ENCODE measurements at regions not wholly inside any gene's neighbourhood (a gene's known extent, or its start where the extent isn't known, plus 50 kb on each side); places are given as distances from the start of the nearest gene placed in this dataset.

DNA sequence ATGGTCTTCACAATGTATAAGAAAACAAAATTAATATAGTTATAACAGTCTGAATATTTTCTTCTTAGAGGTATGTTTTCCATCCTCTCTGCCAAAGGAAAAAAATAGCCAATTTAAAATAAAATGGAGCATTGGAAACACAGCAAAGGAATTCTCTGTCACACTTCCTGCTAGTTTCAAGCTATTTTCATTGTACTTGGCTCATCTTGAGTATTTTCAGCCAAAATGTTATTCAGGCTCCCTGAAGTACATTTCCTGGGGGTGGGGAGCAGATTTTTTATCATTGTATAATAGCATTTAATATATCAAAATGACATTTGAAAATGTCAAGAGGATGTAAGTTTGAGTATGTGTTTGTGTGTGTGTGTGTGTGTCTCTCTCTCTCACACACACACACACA is 463.6 kb upstream of the REG3G start:
- in situ Hi-C loops (cut with HindIII; ENCODE audit: low sequenced_read_pairs) = no loop called here

- in situ Hi-C loops (cut with HindIII; ENCODE audit: low sequenced_read_pairs) = no loop called here
Observed at GRCh38 chr2:78564666-78565065, 460.8 kb upstream of the REG3G start.

DNA sequence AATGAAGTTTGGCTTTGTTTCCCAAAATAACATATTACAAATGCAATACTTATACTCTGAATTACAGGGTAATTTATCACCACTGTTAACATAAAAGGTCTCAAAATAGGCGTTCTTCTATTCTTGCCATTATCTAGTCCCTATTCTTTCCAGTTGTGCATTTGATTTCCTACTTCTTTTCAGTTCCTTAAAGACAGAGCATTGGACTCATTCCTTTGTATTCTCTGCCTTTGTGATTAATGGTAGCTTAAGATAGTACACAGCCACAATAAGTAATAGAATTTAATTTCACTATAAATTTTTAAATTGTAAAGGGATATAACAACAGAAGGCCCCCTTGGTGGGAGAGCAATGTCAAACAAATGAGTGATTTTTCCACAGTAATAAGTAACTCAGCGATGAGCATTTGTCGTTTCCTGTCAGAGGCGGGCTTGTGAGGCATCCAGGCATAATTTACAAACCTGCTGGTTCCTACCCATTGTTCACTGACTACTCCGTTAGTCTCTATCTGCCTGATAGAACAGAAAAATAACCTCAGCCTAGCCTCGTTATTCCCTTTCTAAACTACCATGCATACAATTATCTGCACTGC is 456.6 kb upstream of the REG3G start:
- in situ Hi-C loops (cut with HindIII; ENCODE audit: low sequenced_read_pairs) = no loop called here

- in situ Hi-C loops (cut with HindIII; ENCODE audit: low sequenced_read_pairs) = no loop called here
Observed at GRCh38 chr2:78576409-78576808, 449.1 kb upstream of the REG3G start.

- in situ Hi-C loops (cut with HindIII; ENCODE audit: low sequenced_read_pairs) = no loop called here
Observed at GRCh38 chr2:78585871-78586270, 439.6 kb upstream of the REG3G start.

DNA sequence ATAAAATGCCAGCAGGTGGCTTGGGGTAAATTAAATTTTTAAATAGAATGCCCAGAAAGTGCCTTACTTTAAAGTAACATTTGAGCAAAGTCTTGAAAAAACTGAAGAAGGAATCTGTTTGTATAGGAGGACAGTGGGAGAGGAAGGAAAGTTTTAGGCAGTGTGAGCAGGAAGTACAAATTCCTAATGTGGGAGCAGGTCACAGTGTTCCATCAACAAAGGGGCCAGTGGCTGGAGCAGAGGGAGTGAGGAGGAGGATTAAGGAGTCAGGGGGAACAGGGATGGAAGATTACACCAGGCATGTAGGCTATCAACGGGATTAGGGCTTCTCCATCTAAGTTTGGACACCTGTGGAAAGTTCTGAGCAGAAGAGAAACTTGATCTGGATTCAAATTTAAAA is 439.2 kb upstream of the REG3G start:
- in situ Hi-C loops (cut with HindIII; ENCODE audit: low sequenced_read_pairs) = no loop called here

DNA sequence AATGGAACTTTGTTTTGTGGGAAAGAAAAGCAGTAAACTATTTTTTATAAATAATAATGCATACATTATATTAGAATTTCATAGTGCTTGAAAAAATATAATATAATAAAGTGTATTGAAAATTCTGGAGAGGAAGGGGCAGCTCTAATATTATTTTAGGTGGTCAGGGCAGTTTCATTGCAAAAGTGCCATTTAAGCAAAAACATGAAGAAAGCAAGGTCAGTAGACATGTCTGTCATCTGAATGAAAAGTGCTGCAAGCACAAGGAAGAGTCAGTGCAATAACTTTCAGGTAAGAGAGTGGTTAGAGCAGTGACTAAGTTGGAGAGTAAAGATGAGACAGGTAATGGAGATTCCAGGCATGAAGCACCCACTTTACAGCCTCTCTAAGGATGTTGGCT is 435.6 kb upstream of the REG3G start:
- in situ Hi-C loops (cut with HindIII; ENCODE audit: low sequenced_read_pairs) = no loop called here

DNA sequence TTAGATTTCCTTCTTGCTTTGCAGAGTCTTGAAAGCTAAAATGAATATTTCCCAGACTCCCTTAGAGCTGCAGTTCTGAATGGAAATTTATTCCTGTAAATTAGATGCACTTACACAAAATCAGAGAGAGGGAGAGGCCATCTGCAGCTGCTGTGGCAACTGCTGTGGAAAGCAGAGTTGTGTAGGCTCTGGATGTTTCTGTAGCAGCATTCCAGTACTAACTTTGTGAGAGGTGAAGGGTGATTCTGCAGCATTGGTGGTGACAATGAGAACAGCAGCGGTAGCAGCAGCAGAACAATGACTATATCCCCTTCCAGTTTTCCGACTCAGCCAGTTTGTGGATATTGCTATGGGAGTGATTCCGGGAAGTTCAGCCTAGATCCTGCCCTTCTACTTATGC is 433.0 kb upstream of the REG3G start:
- in situ Hi-C loops (cut with HindIII; ENCODE audit: low sequenced_read_pairs) = no loop called here

DNA sequence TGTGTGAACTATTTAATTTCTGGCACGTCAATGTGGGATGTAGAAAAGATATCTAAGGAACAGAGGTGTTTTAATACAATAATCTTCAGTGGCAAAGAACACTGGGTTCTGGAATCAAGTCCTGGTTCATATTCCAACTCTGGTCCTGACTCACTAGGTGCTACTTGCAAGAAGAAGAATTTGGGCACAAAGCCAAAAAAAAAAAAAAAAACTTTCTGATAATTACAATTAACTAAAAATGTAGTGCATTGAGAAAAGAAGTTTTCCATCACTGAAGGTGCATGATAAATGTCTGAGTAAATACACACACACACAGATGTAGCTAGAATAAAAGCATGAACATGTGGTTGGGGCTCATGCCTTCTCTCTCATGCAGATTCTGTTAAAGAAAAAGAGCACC is 424.4 kb upstream of the REG3G start:
- in situ Hi-C loops (cut with HindIII; ENCODE audit: low sequenced_read_pairs) = no loop called here

- in situ Hi-C loops (cut with HindIII; ENCODE audit: low sequenced_read_pairs) = no loop called here
Observed at GRCh38 chr2:78602862-78603261, 422.6 kb upstream of the REG3G start.

DNA sequence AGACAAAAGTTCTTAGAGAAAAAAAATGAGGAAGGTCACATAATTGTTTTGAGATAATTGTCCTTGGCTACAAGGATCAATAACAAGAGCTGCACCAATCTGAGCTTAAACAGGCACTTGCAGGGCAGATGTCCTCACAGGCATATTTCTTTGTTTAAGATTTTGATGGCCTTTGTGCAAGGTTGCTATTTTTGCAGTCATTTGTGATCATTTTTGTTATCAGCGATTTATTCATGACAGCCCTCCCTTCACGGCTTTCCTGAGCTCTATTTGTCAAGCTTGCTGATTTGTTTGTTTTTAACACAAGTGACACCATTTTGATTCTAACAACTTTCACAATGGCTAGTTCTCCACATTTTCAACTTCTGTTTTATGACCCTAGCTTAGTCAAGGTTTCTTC is 418.6 kb upstream of the REG3G start:
- in situ Hi-C loops (cut with HindIII; ENCODE audit: low sequenced_read_pairs) = no loop called here

GRCh38 chr2:78614726-78615125 is 410.8 kb upstream of the REG3G start:
- in situ Hi-C loops (cut with HindIII; ENCODE audit: low sequenced_read_pairs) = no loop called here

DNA sequence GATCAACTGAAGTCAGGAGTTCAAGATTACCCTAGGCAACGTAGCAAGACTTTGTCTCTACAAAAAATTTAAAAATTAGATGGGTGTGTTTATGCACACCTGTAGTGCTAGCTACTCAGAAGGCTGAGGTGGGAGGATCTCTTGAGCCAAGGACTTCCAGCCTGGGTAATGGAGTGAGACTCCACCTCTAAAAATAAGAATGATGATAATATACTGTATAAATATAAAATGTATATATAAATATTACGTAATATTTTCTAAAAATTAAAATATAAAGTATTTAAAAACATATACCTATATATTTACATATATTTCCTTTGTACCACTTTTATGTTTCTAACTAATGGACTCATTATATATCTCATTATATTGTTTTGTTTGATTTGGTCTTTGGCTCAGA is 409.5 kb upstream of the REG3G start:
- in situ Hi-C loops (cut with HindIII; ENCODE audit: low sequenced_read_pairs) = no loop called here

- in situ Hi-C loops (cut with HindIII; ENCODE audit: low sequenced_read_pairs) = no loop called here
Observed at GRCh38 chr2:78634425-78634824, 391.1 kb upstream of the REG3G start.

DNA sequence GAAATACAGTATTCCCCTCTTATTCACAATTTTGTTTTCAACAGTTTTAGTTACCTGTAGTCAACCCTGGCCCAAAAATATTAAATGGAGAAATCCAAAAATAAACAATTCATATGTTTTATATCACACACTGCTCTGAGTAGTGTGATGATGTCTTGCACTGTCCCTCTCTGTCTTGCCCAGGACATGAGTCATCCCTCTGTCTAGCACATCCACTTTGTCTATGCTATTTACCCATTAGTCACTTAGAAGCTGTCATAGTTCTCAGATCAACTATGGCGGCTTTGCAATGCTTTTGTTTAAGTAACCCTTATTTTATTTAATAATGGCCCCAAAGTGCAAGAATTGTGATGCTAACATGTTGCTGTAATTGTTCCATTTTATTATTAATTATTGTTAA is 380.6 kb upstream of the REG3G start:
- in situ Hi-C loops (cut with HindIII; ENCODE audit: low sequenced_read_pairs) = no loop called here

DNA sequence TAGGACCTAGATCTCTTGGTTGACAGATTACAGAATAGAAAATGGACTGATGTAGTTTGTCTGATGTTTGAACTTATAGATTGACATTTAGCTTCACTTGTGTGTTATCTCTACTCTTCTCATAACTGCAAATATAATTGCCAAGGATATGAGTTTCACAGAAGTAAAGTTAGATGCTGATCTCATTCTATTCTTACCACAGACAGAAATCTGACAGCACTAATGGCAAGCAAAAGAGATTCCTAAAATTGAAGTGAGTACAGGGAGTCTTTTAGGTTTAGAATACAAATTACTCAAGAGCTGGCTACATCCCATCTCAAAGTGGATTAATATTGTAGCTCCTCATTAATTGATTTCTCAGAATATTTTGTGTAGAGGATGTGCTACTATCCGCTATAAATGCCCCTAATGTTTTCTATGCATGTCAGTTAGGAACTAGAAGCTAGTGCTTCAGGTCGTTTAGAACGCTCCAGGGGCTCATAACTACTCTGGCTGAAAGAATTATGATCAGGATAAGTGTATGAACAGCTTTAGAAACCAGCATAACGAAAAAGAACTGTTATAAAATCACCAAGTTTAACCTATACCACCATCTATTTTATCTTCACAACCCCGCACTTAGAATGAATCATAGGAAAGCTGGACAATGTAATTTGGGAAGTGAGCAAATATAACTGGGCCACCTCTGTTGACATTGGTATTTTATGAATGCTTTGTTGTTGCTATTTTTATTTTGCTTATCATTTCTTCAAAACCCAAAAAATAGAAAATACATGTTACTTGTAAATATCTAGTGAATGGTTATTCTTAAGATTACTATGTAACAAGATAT is 378.8 kb upstream of the REG3G start:
- in situ Hi-C loops (cut with HindIII; ENCODE audit: low sequenced_read_pairs) = no loop called here

DNA sequence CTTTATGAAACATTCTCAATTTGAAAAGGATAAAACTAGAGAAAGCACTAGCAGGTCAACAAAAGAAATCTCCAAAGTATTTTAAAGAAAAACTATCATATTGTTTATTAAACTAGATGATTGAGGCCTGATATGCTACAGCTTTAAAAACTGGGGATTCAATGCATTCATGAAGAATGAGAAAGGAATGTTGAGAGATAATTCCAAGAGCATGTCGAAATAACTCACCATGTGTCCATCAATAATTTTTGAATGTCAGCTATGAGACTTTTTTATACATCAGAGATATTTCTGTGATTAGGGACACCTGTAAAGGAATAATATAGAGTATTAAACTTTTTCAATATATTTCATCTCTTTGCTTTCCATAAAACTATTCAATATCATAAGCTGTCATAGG is 376.9 kb upstream of the REG3G start:
- in situ Hi-C loops (cut with HindIII; ENCODE audit: low sequenced_read_pairs) = no loop called here

DNA sequence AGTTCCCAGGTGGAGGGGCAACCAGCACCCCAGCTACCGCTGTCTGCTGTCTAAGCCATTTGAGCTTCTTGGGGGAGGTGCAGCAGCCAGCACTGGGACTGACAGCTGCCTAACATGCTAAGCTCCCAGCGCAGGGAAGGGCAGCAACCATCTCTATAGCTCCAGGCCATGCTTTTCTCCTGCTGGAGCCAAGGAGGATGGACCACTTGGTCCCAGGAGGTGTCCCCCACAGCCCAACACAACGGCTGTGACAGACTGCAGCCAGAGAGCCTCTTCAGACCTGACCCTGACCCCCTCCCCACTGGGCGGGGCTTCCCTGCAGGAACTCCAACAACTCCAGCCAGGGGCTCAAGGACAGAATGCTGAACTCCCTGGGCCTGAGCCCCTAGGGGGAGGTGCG is 370.6 kb upstream of the REG3G start:
- in situ Hi-C loops (cut with HindIII; ENCODE audit: low sequenced_read_pairs) = no loop called here

DNA sequence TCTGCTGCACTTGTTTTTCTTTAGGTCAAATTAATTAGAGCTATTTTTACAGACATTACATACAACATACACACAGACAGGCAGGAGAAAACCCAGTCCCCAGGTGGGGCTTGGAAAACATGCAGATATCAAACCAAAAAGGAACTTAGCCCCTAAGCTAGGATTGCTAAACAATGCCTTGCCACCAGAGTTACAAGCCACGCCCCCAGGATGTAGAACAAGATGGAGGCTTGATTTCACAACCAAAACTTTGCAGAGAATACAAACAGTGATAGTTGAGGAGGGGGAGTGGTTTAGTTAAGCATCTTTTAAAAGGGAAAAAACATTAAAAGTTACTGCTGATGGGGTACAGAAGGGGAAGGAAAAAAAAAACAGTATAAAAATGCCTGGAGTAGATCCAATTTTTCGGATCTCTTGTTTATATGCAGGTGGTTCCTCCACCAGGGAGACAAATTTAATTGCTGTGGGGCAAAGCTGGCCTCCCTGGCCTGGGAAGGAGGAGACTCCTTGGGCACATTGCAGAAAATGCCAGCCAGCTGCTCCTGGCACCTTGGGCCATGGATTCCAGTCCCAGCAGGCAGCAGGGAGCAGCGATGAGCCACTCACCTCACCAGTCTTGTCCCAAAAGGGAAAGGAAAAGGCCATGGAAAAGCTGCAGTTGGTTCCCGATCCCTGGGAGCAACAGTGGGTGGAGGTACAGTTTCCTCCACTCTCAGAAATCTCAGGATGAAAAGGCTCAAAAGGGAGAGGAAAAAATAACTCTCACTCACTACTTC is 348.4 kb upstream of the REG3G start:
- in situ Hi-C loops (cut with HindIII; ENCODE audit: low sequenced_read_pairs) = no loop called here

DNA sequence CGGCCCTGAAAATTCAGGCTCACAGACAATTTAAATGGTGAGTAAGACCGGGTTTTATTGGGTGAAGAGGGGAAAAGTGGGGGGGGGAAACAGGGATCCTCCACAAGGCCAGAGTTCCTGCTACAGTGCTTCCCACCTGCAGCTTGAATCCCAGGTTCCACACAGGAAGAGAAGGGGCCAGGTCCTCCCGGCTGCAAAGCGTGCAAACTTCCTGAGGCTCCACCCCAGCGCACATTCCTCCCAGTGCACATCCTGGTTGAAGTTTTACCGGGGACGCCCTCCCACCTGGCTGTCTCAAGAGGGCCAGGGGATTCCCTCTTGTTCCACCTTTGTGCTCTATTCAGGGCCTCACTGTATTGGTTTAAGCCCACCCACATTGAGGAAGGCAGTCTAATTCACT is 347.7 kb upstream of the REG3G start:
- in situ Hi-C loops (cut with HindIII; ENCODE audit: low sequenced_read_pairs) = no loop called here

GRCh38 chr2:78681386-78681785 is 344.1 kb upstream of the REG3G start:
- in situ Hi-C loops (cut with HindIII; ENCODE audit: low sequenced_read_pairs) = no loop called here

- in situ Hi-C loops (cut with HindIII; ENCODE audit: low sequenced_read_pairs) = no loop called here
Observed at GRCh38 chr2:78682781-78683180, 342.7 kb upstream of the REG3G start.
